Nephron progenitor cell (in vitro differentiated cells): ENCODE measurements at regions not wholly inside any gene's neighbourhood (a gene's known extent, or its start where the extent isn't known, plus 50 kb on each side); places are given as distances from the start of the nearest gene placed in this dataset.

Experiments
- DNase-seq: peaks from one replicate; pipeline ENCODE4 v3.0.0; 2021
- H3K27ac Mint-ChIP-seq: 2 replicates; pipeline ENCODE4 v1.8.0; 2021; ENCODE audit warnings: mild to moderate bottlenecking, moderate library complexity, mixed read lengths
- H3K27me3 Mint-ChIP-seq: 2 replicates; pipeline ENCODE4 v1.8.0; 2021; ENCODE audit warnings: mild to moderate bottlenecking, low read depth, mixed read lengths; ENCODE audit not compliant: poor library complexity
- H3K36me3 Mint-ChIP-seq: 2 replicates; pipeline ENCODE4 v1.8.0; 2021; ENCODE audit warnings: low read depth, mixed read lengths
- H3K4me1 Mint-ChIP-seq: 2 replicates; pipeline ENCODE4 v1.8.0; 2021; ENCODE audit warnings: mixed read lengths
- H3K4me3 Mint-ChIP-seq: 2 replicates; pipeline ENCODE4 v1.8.0; 2021; ENCODE audit warnings: mild to moderate bottlenecking, moderate library complexity, mixed read lengths
- H3K9me3 Mint-ChIP-seq: 2 replicates; pipeline ENCODE4 v1.8.0; 2021; ENCODE audit warnings: mild to moderate bottlenecking, moderate library complexity, mixed read lengths
- CTCF ChIP-seq: fragments of 200-600 bp; sonication (generic); IDR thresholded peaks from 2 replicates; pipeline ENCODE4 v1.5.0; 2021; ENCODE audit warnings: antibody characterized with exemption

GRCh38 chr9:14467675-14468374, 153.9 kb upstream of the NFIB start:
- DNase-seq = no peak
- TF ChIP-seq CTCF = no peak
- H3K9me3 Mint-ChIP-seq = no peaks in the 10 kb centered on the region
- H3K4me3 Mint-ChIP-seq = no peak overlapping the region
- H3K4me1 Mint-ChIP-seq = peaks cover 19% of the 10 kb centered on the region
- peaks cover 8% of the 10 kb centered on the region for H3K27me3 Mint-ChIP-seq
- no peaks in the 10 kb centered on the region for H3K36me3 Mint-ChIP-seq
- H3K27ac Mint-ChIP-seq = no peak overlapping the region

GRCh38 chr9:14466828-14467227, 152.9 kb upstream of the NFIB start:
- Mint-ChIP-seq H3K27me3 (peaks cover 8% of the 10 kb centered on the region), H3K36me3 (no peaks in the 10 kb centered on the region), H3K4me3 (no peak overlapping the region), H3K9me3 (no peaks in the 10 kb centered on the region), H3K4me1 (peaks cover 19% of the 10 kb centered on the region), H3K27ac (no peak overlapping the region)
- DNase-seq = no peak
- no peak for TF ChIP-seq CTCF

GRCh38 chr9:14466429-14466818, 152.5 kb upstream of the NFIB start:
- DNase-seq = no peak
- H3K27ac Mint-ChIP-seq = no peak overlapping the region

GRCh38 chr9:14462950-14463349, 149.0 kb upstream of the NFIB start:
- no peak for TF ChIP-seq CTCF
- Mint-ChIP-seq H3K4me3 (no peak overlapping the region), H3K9me3 (peaks cover 10% of the 10 kb centered on the region), H3K36me3 (no peaks in the 10 kb centered on the region), H3K27ac (no peak overlapping the region), H3K27me3 (peaks cover 7% of the 10 kb centered on the region), H3K4me1 (peaks cover 19% of the 10 kb centered on the region)
- DNase-seq = no peak

More at GRCh38 chr9:14466429-14466818, 152.5 kb upstream of the NFIB start:
- no peak overlapping the region for H3K4me3 Mint-ChIP-seq
- H3K4me1 Mint-ChIP-seq = peaks cover 19% of the 10 kb centered on the region
- peaks cover 8% of the 10 kb centered on the region for H3K27me3 Mint-ChIP-seq
- H3K36me3 Mint-ChIP-seq = no peaks in the 10 kb centered on the region
- H3K9me3 Mint-ChIP-seq = no peaks in the 10 kb centered on the region
- no peak for TF ChIP-seq CTCF

- Mint-ChIP-seq H3K36me3 (no peaks in the 10 kb centered on the region), H3K4me1 (peaks cover 6% of the 10 kb centered on the region), H3K27me3 (no peaks in the 10 kb centered on the region), H3K9me3 (peaks cover 10% of the 10 kb centered on the region), H3K4me3 (no peak overlapping the region), H3K27ac (no peak overlapping the region)
- no peak for DNase-seq
- TF ChIP-seq CTCF = no peak
Measured at GRCh38 chr9:14455243-14455642, 141.3 kb upstream of the NFIB start.

- H3K4me1 Mint-ChIP-seq = peaks cover 9% of the 10 kb centered on the region
- H3K4me3 Mint-ChIP-seq = no peak overlapping the region
- no peak for TF ChIP-seq CTCF
- H3K27me3 Mint-ChIP-seq = no peaks in the 10 kb centered on the region
- no peaks in the 10 kb centered on the region for H3K36me3 Mint-ChIP-seq
- no peak for DNase-seq
- H3K27ac Mint-ChIP-seq = no peak overlapping the region
- peaks cover 3% of the 10 kb centered on the region for H3K9me3 Mint-ChIP-seq
Measured at GRCh38 chr9:14453286-14453685, 139.3 kb upstream of the NFIB start.
